ENCODE measurements at regions not wholly inside any gene's neighbourhood (a gene's known extent, or its start where the extent isn't known, plus 50 kb on each side); places are given as distances from the start of the nearest gene placed in this dataset.
"Not testable (repeated sequence)": the region's sequence is repeated elsewhere in the genome, so short reads cannot be mapped to it uniquely, and the experiment has no call there.

- TF ChIP-seq CTCF (IDR thresholded peaks at IDR 0.05; ENCODE audit: insufficient read depth, low read depth, low read length): no peak
- CTCF ChIA-PET: no interaction called here
- no peak for DNase-seq (ENCODE audit: low read depth)
- Histone ChIP-seq H3K36me3 (ENCODE audit: control insufficient read depth, insufficient read depth, low read length) (no peaks in the 10 kb centered on the region), H3K27me3 (ENCODE audit: control insufficient read depth, insufficient read depth, low read length) (no peaks in the 10 kb centered on the region; the same call in 1 of the 2 replicates), H3K4me3 (ENCODE audit: low read depth, low read length) (no peak overlapping the region)
- POLR2A ChIA-PET: no interaction called here
These were observed 64.1 kb upstream of the MMS22L start for GRCh38 chr6:97347111-97347510.

GRCh38 chr6:97361286-97361685 is 78.3 kb upstream of the MMS22L start:
- DNase-seq (ENCODE audit: low read depth): no peak
- Histone ChIP-seq H3K27me3 (ENCODE audit: control insufficient read depth, insufficient read depth, low read length) (no peaks in the 10 kb centered on the region), H3K36me3 (ENCODE audit: control insufficient read depth, insufficient read depth, low read length) (no peaks in the 10 kb centered on the region), H3K4me3 (ENCODE audit: low read depth, low read length) (no peak overlapping the region)
- ChIA-PET POLR2A (interaction anchor here (0.5 kb wide), 1 partner anchor 162 kb away, joined by 6 read pairs; no protein-coding TSS in a partner anchor), CTCF (interaction anchor here (0.6 to 1.0 kb wide), 2 partner anchors 8 to 1891 kb away, joined by 3 read pairs; no protein-coding TSS in a partner anchor)
- TF ChIP-seq CTCF (IDR thresholded peaks at IDR 0.05; ENCODE audit: insufficient read depth, low read depth, low read length): no peak

- TF ChIP-seq CTCF (IDR thresholded peaks at IDR 0.05; ENCODE audit: insufficient read depth, low read depth, low read length): no peak
- CTCF ChIA-PET: no interaction called here
- no peak overlapping the region for H3K4me3 ChIP-seq (ENCODE audit: low read depth, low read length)
- H3K27me3 ChIP-seq (ENCODE audit: control insufficient read depth, insufficient read depth, low read length): no peaks in the 10 kb centered on the region
- no peak for DNase-seq (ENCODE audit: low read depth)
- no peaks in the 10 kb centered on the region for H3K36me3 ChIP-seq (ENCODE audit: control insufficient read depth, insufficient read depth, low read length)
- POLR2A ChIA-PET: no interaction called here
These were observed 81.3 kb upstream of the MMS22L start for GRCh38 chr6:97364327-97364726.

GRCh38 chr6:97382071-97382470 is 99.1 kb upstream of the MMS22L start:
- H3K36me3 ChIP-seq (ENCODE audit: control insufficient read depth, insufficient read depth, low read length); DNase-seq (ENCODE audit: low read depth); H3K4me3 ChIP-seq (ENCODE audit: low read depth, low read length); POLR2A ChIA-PET; CTCF ChIA-PET; H3K27me3 ChIP-seq (ENCODE audit: control insufficient read depth, insufficient read depth, low read length): not testable (repeated sequence)

GRCh38 chr6:97392735-97393134 is 109.7 kb upstream of the MMS22L start:
- no peak for TF ChIP-seq CTCF (IDR thresholded peaks at IDR 0.05; ENCODE audit: insufficient read depth, low read depth, low read length)
- ChIA-PET POLR2A (no interaction called here), CTCF (interaction anchor here (1.2 to 2.2 kb wide), 4 partner anchors 11 to 209 kb away, joined by 4 to 8 read pairs (median 4); no protein-coding TSS in a partner anchor)
- Histone ChIP-seq H3K27me3 (ENCODE audit: control insufficient read depth, insufficient read depth, low read length) (peaks cover 2% of the 10 kb centered on the region; the same call in 1 of the 2 replicates), H3K36me3 (ENCODE audit: control insufficient read depth, insufficient read depth, low read length) (no peaks in the 10 kb centered on the region), H3K4me3 (ENCODE audit: low read depth, low read length) (no peak overlapping the region)
- DNase-seq (ENCODE audit: low read depth): no peak

- CTCF ChIA-PET: interaction anchor here (0.7 to 3.0 kb wide), 12 partner anchors 10 to 330 kb away, joined by 3 to 26 read pairs (median 3); no protein-coding TSS in a partner anchor
- H3K4me3 ChIP-seq (ENCODE audit: low read depth, low read length): no peak overlapping the region
These were observed 111.2 kb upstream of the MMS22L start for GRCh38 chr6:97394160-97394748.

More at GRCh38 chr6:97394160-97394748, 111.2 kb upstream of the MMS22L start:
- DNase-seq (ENCODE audit: low read depth): no peak
- POLR2A ChIA-PET: no interaction called here
- peaks cover 2% of the 10 kb centered on the region; the same call in 1 of the 2 replicates for H3K27me3 ChIP-seq (ENCODE audit: control insufficient read depth, insufficient read depth, low read length)
- peak; percentile 85 for TF ChIP-seq CTCF (IDR thresholded peaks at IDR 0.05; ENCODE audit: insufficient read depth, low read depth, low read length)
- no peaks in the 10 kb centered on the region for H3K36me3 ChIP-seq (ENCODE audit: control insufficient read depth, insufficient read depth, low read length)

Data from BJ (cell line).